ENCODE measurements at regions not wholly inside any gene's neighbourhood (a gene's known extent, or its start where the extent isn't known, plus 50 kb on each side); places are given as distances from the start of the nearest gene placed in this dataset.
"Not testable (repeated sequence)": the region's sequence is repeated elsewhere in the genome, so short reads cannot be mapped to it uniquely, and the experiment has no call there.

- no peak overlapping the region for H3K27ac ChIP-seq
- TF ChIP-seq, protein P1, sequence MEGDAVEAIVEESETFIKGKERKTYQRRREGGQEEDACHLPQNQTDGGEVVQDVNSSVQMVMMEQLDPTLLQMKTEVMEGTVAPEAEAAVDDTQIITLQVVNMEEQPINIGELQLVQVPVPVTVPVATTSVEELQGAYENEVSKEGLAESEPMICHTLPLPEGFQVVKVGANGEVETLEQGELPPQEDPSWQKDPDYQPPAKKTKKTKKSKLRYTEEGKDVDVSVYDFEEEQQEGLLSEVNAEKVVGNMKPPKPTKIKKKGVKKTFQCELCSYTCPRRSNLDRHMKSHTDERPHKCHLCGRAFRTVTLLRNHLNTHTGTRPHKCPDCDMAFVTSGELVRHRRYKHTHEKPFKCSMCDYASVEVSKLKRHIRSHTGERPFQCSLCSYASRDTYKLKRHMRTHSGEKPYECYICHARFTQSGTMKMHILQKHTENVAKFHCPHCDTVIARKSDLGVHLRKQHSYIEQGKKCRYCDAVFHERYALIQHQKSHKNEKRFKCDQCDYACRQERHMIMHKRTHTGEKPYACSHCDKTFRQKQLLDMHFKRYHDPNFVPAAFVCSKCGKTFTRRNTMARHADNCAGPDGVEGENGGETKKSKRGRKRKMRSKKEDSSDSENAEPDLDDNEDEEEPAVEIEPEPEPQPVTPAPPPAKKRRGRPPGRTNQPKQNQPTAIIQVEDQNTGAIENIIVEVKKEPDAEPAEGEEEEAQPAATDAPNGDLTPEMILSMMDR (conservative IDR thresholded peaks at IDR 0.05) = no peak
Measured at GRCh38 chr6:85368631-85369030, 81.3 kb upstream of the NT5E start.

DNA sequence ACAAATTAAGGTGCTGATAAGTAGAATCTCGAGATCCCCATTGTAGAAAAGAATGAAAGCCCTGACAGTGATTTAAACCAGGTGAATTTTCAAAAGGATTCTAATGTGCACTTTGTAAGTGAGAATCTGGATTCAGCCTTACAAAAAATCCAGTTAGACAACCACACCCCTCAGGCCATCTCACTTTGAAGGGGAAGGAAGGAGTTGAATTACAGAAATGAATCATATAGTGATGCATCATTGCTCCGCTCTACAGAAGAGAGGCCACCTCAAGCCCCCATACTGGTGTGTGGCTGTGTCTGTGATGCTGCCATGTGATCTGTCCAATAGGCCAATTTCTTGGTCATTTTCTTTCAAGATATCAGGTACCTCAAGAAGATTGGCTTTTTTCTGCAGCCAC, 85.5 kb upstream of the NT5E start:
- no peak overlapping the region for H3K27ac ChIP-seq
- TF ChIP-seq, protein P1 (conservative IDR thresholded peaks at IDR 0.05) = no peak

DNA sequence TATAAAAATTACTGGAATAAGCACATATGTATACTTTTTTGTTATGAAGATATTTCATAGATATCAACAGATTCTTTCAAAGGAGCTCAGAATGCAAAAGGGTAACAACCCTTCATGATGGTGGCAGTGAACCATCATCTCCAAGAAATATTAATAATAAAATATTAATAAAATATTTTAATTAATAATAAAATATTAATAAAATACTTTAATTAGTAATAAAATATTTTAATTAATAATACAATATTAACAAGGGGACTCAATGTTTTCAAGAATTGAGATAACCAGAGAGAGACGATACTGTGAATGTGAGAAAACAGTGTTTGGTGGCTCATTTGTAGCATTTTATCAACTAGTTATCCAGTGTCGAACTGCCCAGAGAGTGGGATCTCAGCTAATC, 86.0 kb upstream of the NT5E start:
- H3K27ac ChIP-seq = no peak overlapping the region
- TF ChIP-seq, protein P1 (conservative IDR thresholded peaks at IDR 0.05) = no peak

- TF ChIP-seq, protein P1 (conservative IDR thresholded peaks at IDR 0.05) = no peak
- no peak overlapping the region for H3K27ac ChIP-seq
Measured at GRCh38 chr6:85362652-85363310, 87.1 kb upstream of the NT5E start.

DNA sequence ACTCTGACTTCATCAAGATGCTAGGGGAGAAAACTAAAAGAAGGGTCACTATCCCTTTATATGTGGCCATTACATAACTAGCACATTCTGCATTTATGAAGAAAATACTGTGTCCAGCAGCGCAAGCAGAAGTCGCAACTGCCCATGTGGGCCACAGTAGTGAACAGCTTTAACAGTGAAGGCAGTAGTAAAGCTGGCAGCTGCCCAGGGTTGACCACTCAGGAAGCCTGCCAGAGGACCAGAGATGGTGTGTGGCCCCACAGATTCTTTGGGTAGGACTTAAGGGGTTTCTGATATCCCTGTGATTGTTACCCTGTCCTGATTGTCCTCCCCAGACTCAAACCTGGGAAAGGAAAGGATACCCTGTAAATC, 88.3 kb upstream of the NT5E start:
- TF ChIP-seq, protein P1 (conservative IDR thresholded peaks at IDR 0.05) = no peak
- no peak overlapping the region for H3K27ac ChIP-seq

DNA sequence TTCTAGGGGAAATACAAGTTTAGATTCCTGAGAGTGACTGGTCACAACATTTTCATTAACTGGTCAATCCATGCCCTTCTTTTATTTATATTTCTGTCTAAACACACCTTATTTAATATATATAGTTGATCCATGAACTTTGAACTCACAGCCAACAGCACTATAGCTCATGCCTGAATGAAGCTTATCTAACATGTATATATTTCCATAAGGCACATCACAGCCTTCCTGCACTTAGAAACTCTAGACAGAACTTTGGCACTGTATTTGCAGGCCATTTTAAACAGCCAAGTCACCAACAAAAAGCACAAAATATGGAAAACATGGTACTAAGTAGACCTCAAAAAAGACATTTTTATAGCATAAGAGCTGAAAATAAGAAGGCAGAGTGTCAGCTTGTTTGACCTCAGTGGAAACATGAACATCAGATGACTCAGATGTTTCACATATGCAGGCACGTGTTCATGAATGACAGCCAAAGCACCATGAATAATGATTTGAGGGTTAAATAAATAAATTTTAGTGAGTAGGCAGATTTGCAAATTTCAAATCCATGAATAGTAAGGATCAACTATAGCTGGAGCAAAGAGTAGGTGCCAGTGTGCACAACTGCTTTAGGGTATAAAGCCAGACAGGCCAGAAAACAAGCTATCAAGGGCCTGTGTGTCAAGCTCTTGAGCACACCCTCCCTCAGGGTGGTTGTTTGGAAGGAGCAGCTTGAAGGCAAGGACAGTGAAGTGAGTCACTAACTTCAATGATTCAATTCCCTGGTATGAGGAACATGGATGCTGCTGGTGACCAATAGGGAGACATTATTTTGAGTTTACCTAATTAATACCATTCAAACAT, 88.9 kb upstream of the NT5E start:
- TF ChIP-seq, protein P1 (conservative IDR thresholded peaks at IDR 0.05) = no peak
- H3K27ac ChIP-seq = no peak overlapping the region

DNA sequence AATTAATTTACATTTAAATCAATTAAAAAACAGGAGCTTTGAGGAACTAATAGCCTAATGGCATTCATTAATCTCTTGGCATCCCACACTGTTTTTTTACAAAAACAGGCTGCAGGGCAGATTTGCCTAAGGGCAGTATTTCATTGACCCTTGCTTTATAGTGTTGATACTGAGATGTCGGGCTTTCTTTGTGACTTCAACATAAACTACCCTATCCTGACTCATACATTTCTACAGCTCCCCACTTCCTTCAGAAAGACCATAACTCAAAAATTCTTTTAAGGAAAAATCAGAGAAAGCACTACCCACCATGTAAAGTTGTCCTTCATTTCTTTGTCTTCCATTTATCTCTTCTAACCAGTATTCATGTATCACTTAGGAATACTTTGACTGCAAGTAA, 92.2 kb upstream of the NT5E start:
- no peak overlapping the region for H3K27ac ChIP-seq
- TF ChIP-seq, protein P1 (conservative IDR thresholded peaks at IDR 0.05) = no peak

DNA sequence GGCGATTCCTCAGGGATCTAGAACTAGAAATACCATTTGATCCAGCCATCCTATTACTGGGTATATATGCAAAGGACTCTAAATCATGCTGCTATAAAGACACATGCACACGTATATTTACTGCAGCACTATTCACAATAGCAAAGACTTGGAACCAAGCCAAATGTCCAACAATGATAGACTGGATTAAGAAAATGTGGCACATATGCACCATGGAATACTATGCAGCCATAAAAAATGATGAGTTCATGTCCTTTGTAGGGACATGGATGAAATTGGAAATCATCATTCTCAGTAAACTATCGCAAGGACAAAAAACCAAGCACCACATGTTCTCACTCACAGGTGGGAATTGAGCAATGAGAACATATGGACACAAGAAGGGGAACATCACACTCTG, 93.1 kb upstream of the NT5E start:
- not testable (repeated sequence) for H3K27ac ChIP-seq
